Bronchial epithelial cell (primary cell): ENCODE measurements at regions not wholly inside any gene's neighbourhood (a gene's known extent, or its start where the extent isn't known, plus 50 kb on each side); places are given as distances from the start of the nearest gene placed in this dataset.

Source experiments
- DNase-seq: peaks from one replicate; pipeline ENCODE4 v3.0.0-alpha.2; 2010; ENCODE audit warnings: low read depth
- FAIRE-seq: peaks from 2 replicates; lab custom pipeline; 2011; peaks lifted over from hg19 to GRCh38; lab: Jason Lieb, UNC
- H3K27me3 ChIP-seq: 2 replicates; pipeline ENCODE4 v1.5.1; 2011; ENCODE audit warnings: low read length; ENCODE audit not compliant: control insufficient read depth, insufficient read depth
- H3K36me3 ChIP-seq: 2 replicates; pipeline ENCODE4 v1.5.1; 2011; ENCODE audit warnings: low read length; ENCODE audit not compliant: control insufficient read depth, insufficient read depth
- H3K4me3 ChIP-seq: 2 replicates; pipeline ENCODE4 v1.5.1; 2011; ENCODE audit warnings: mild to moderate bottlenecking, low read depth, low read length, control low read depth
- TF ChIP-seq, protein P1 (sequence below): IDR thresholded peaks from 2 replicates; pipeline ENCODE4 v1.5.1; 2011; ENCODE audit warnings: mild to moderate bottlenecking, moderate library complexity, low read length, control low read depth, inconsistent platforms; ENCODE audit not compliant: insufficient read depth, severe bottlenecking

- Histone ChIP-seq H3K27me3 (peaks cover 2% of the 10 kb centered on the region), H3K4me3 (no peak overlapping the region), H3K36me3 (no peaks in the 10 kb centered on the region)
- DNase-seq (no peak), FAIRE-seq (no peak)
- TF ChIP-seq, protein P1, sequence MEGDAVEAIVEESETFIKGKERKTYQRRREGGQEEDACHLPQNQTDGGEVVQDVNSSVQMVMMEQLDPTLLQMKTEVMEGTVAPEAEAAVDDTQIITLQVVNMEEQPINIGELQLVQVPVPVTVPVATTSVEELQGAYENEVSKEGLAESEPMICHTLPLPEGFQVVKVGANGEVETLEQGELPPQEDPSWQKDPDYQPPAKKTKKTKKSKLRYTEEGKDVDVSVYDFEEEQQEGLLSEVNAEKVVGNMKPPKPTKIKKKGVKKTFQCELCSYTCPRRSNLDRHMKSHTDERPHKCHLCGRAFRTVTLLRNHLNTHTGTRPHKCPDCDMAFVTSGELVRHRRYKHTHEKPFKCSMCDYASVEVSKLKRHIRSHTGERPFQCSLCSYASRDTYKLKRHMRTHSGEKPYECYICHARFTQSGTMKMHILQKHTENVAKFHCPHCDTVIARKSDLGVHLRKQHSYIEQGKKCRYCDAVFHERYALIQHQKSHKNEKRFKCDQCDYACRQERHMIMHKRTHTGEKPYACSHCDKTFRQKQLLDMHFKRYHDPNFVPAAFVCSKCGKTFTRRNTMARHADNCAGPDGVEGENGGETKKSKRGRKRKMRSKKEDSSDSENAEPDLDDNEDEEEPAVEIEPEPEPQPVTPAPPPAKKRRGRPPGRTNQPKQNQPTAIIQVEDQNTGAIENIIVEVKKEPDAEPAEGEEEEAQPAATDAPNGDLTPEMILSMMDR: no peak
Measured at GRCh38 chr9:134565316-134565915, 76.2 kb upstream of the COL5A1 start.

- DNase-seq: no peak
- no peak for FAIRE-seq
Measured at GRCh38 chr9:134566196-134566847, 75.3 kb upstream of the COL5A1 start.

GRCh38 chr9:134566936-134567335 lies 74.7 kb upstream of the COL5A1 start:
- no peak for DNase-seq
- H3K27me3 ChIP-seq: peaks cover 2% of the 10 kb centered on the region
- TF ChIP-seq, protein P1: no peak
- no peak for FAIRE-seq
- no peak overlapping the region for H3K4me3 ChIP-seq
- H3K36me3 ChIP-seq: no peaks in the 10 kb centered on the region

More at GRCh38 chr9:134566196-134566847, 75.3 kb upstream of the COL5A1 start:
- Histone ChIP-seq H3K27me3 (peaks cover 2% of the 10 kb centered on the region), H3K4me3 (no peak overlapping the region), H3K36me3 (no peaks in the 10 kb centered on the region)
- TF ChIP-seq, protein P1: no peak

DNA sequence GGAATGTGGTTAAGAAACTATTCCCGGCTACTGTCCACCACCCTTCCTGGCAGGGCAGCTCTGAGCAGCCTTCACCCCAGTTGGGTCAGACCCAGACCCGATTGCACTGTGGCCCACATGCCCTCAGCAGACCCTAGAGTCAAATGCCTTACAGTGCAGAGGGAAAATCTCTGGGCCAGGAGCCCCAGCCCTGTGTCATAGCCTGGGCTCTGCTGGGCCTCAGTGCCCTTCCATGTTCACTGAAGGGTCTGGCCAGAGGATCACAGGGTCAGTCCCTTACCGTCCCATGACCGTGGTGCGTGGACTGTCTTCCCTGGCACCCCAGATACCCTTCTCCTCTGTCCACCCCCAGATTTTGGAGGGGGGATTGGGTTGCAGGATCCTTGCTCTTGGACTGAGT lies 73.5 kb upstream of the COL5A1 start:
- H3K4me3 ChIP-seq: no peak overlapping the region
- no peak for FAIRE-seq

GRCh38 chr9:134568811-134569210 lies 72.8 kb upstream of the COL5A1 start:
- DNase-seq: no peak
- no peak for FAIRE-seq
- Histone ChIP-seq H3K36me3 (no peaks in the 10 kb centered on the region), H3K27me3 (peaks cover 2% of the 10 kb centered on the region), H3K4me3 (no peak overlapping the region)
- TF ChIP-seq, protein P1: no peak

More for the DNA sequence above, 73.5 kb upstream of the COL5A1 start:
- TF ChIP-seq, protein P1: no peak
- DNase-seq: no peak
- H3K36me3 ChIP-seq: no peaks in the 10 kb centered on the region
- H3K27me3 ChIP-seq: peaks cover 2% of the 10 kb centered on the region
